ENCODE measurements at regions not wholly inside any gene's neighbourhood (a gene's known extent, or its start where the extent isn't known, plus 50 kb on each side); places are given as distances from the start of the nearest gene placed in this dataset.

- TF ChIP-seq CTCF (IDR thresholded peaks at IDR 0.05; ENCODE audit: insufficient read depth, low read depth, low read length) (no peak), EZH2 (IDR thresholded peaks at IDR 0.05; ENCODE audit: insufficient read depth, low read length) (no peak)
Observed at GRCh38 chr3:31053299-31053698, 158.8 kb upstream of the GADL1 start.
